ENCODE measurements at regions not wholly inside any gene's neighbourhood (a gene's known extent, or its start where the extent isn't known, plus 50 kb on each side); places are given as distances from the start of the nearest gene placed in this dataset.

- no peak for TF ChIP-seq CTCF (IDR thresholded peaks at IDR 0.05; ENCODE audit: low read depth, low read length)
These were observed 208.6 kb downstream of the CAAP1 start for GRCh38 chr9:26684029-26684428.

GRCh38 chr9:26682796-26683496 is 209.7 kb downstream of the CAAP1 start:
- no peak for DNase-seq (ENCODE audit: extremely low read depth, low read depth)
- TF ChIP-seq CTCF (IDR thresholded peaks at IDR 0.05; ENCODE audit: low read depth, low read length) = no peak

More at GRCh38 chr9:26684029-26684428, 208.6 kb downstream of the CAAP1 start:
- no peak for DNase-seq (ENCODE audit: extremely low read depth, low read depth)

DNA sequence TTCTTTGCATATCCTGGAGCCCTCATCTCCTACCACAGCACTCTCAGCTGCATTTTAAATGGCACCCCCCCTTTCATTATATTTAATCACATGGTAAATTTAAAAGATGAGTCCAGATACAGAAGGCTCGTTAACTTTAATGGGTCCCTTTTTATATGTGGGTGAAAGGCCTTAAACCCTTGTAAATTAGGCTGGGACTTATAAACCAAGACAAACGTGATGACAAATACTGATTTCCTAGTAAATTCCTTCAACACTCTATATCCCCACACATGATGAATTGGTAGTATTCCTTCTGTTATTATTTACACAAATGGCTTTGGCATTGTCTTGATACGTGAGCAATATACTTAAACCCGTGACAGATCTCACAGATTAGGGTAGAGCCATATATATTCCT is 210.6 kb downstream of the CAAP1 start:
- DNase-seq (ENCODE audit: extremely low read depth, low read depth) = no peak
- TF ChIP-seq CTCF (IDR thresholded peaks at IDR 0.05; ENCODE audit: low read depth, low read length) = no peak

GRCh38 chr9:26677965-26678706 is 214.5 kb downstream of the CAAP1 start:
- no peak for TF ChIP-seq CTCF (IDR thresholded peaks at IDR 0.05; ENCODE audit: low read depth, low read length)
- no peak for DNase-seq (ENCODE audit: extremely low read depth, low read depth)

DNA sequence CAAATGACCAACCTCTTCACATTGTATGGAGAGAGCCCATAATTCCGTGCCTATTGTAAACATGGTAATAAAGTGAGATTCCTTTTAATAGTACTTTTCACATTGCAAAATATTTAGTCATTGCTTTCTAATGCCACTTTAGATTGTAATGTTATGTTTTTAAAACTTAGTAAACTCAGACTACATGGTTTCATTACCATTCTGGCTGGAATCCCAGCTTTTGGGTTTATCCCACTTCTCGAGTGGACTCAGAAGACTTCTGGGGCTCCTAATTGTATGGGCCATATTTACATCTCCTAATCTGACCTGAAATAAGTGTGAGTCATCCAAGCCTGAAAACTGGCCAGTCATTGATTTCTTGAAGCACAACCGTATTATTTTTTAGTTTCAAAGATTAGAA is 217.6 kb downstream of the CAAP1 start:
- no peak for TF ChIP-seq CTCF (IDR thresholded peaks at IDR 0.05; ENCODE audit: low read depth, low read length)
- no peak for DNase-seq (ENCODE audit: extremely low read depth, low read depth)

DNA sequence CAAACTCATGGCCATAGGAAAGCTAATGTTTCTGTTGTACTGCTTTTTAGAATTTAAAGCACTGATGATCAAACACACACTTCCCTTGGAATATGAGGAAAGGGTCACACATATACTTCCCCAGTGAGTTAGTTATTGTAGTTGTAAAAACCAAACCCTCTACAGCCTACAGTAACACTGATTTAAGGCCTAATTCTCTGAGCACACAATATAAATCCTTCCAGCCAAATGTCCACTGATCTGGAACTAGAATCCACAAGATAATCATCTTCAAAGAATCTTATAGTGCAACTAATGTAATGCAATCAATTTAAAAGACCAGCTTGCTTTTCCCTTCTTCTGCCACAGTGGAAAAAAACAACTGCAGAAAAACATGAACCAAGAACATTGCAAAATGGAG is 219.3 kb downstream of the CAAP1 start:
- no peak for DNase-seq (ENCODE audit: extremely low read depth, low read depth)
- TF ChIP-seq CTCF (IDR thresholded peaks at IDR 0.05; ENCODE audit: low read depth, low read length) = no peak

Data from AG09319 (cell line).